CD8-positive, alpha-beta memory T cell (primary cell): ENCODE measurements at regions not wholly inside any gene's neighbourhood (a gene's known extent, or its start where the extent isn't known, plus 50 kb on each side); places are given as distances from the start of the nearest gene placed in this dataset.

Experiments used
- CTCF ChIA-PET: fragments of 350-600 bp; sonication (Branson Sonifier 250); formaldehyde crosslinking; loops from one replicate; lab custom pipeline; 2021; ENCODE audit warnings: antibody characterized with exemption; lab: Charles Lee
- POLR2A ChIA-PET: fragments of 350-600 bp; sonication (Branson Sonifier 250); formaldehyde crosslinking; loops from one replicate; lab custom pipeline; 2021; ENCODE audit warnings: antibody characterized with exemption; lab: Charles Lee
- DNase-seq, 5 donors: peaks; one replicate each; pipeline versions ENCODE4 v3.0.0 to v3.0.0-alpha.2; 2020 to 2022; ENCODE audit warnings: mixed read lengths in 1 of 5
- H3K27ac ChIP-seq: one replicate; pipeline ENCODE4 v1.7.0; 2013; ENCODE audit warnings: low read depth, mild to moderate bottlenecking, low read length, moderate library complexity
- H3K27me3 ChIP-seq: 2 replicates; pipeline ENCODE4 v1.7.0; 2013; ENCODE audit warnings: low read length, mild to moderate bottlenecking; ENCODE audit not compliant: insufficient read depth, poor library complexity, severe bottlenecking
- H3K36me3 ChIP-seq: 2 replicates; pipeline ENCODE4 v1.7.0; 2013; ENCODE audit warnings: mild to moderate bottlenecking, low read length, moderate library complexity; ENCODE audit not compliant: insufficient read depth
- H3K4me1 ChIP-seq: 2 replicates; pipeline ENCODE4 v1.7.0; 2013; ENCODE audit warnings: mild to moderate bottlenecking, low read length, moderate library complexity; ENCODE audit not compliant: insufficient read depth
- H3K4me3 ChIP-seq: 2 replicates; pipeline ENCODE4 v1.7.0; 2013; ENCODE audit warnings: mild to moderate bottlenecking, low read length
- H3K9me3 ChIP-seq: 2 replicates; pipeline ENCODE4 v1.7.0; 2013; ENCODE audit warnings: mild to moderate bottlenecking, low read length
- H3K27ac Mint-ChIP-seq, 8 donors: one replicate each; pipeline ENCODE4 v1.8.0; 2020 to 2021; ENCODE audit warnings: mixed read lengths in 8 of 8, mild to moderate bottlenecking in 6 of 8, inconsistent platforms in 3 of 8, moderate library complexity in 3 of 8
- H3K27me3 Mint-ChIP-seq, 2 donors: one replicate each; pipeline ENCODE4 v1.8.0; 2020 to 2021; ENCODE audit warnings: mixed read lengths in 2 of 2, mild to moderate bottlenecking in 1 of 2, moderate library complexity in 1 of 2
- H3K36me3 Mint-ChIP-seq, 3 donors: one replicate each; pipeline ENCODE4 v1.8.0; 2020 to 2021; ENCODE audit warnings: mixed read lengths in 3 of 3, inconsistent platforms in 1 of 3, mild to moderate bottlenecking in 1 of 3
- H3K4me1 Mint-ChIP-seq, 3 donors: one replicate each; pipeline ENCODE4 v1.8.0; 2020 to 2021; ENCODE audit warnings: mixed read lengths in 3 of 3, inconsistent platforms in 1 of 3, mild to moderate bottlenecking in 1 of 3
- H3K4me3 Mint-ChIP-seq, 7 donors: one replicate each; pipeline ENCODE4 v1.8.0; 2020 to 2021; ENCODE audit warnings: mixed read lengths in 7 of 7, mild to moderate bottlenecking in 6 of 7, moderate library complexity in 4 of 7, inconsistent platforms in 2 of 7
- H3K9me3 Mint-ChIP-seq, 5 donors: one replicate each; pipeline ENCODE4 v1.8.0; 2020 to 2022; ENCODE audit warnings: mixed read lengths in 5 of 5, mild to moderate bottlenecking in 3 of 5, moderate library complexity in 2 of 5, inconsistent platforms in 1 of 5

DNA sequence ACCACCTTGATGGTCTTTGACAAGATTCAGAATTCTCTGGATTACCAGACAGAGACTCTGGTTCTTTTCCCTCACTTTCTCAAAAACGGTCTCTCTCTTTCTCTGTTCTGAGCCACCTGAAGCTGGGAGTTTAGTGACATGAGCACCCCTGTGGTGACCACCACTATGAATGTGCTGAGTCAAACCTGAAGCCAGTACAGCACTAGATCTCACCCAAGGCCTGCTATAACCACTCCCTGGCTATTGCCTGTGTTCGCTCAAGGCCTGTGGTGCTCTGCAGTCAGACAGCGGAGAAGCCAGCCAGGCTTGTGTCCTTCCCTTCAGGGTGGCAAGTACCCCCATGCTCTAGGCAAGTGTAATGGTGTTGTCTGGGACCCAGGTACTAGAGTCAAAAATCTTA lies 828.9 kb upstream of the NXPH2 start:
- Histone ChIP-seq H3K27ac (no peak overlapping the region), H3K4me1 (no peaks in the 10 kb centered on the region), H3K9me3 (no peaks in the 10 kb centered on the region), H3K4me3 (no peak overlapping the region), H3K27me3 (no peaks in the 10 kb centered on the region), H3K36me3 (no peaks in the 10 kb centered on the region)
- no peak for DNase-seq
- ChIA-PET CTCF (no interaction called here), POLR2A (no interaction called here)
- Mint-ChIP-seq H3K4me3 (no peak overlapping the region), H3K9me3 (peaks cover 12 to 40% (median 22%) of the 10 kb centered on the region in 5 donors), H3K36me3 (no peaks in the 10 kb centered on the region), H3K4me1 (no peaks in the 10 kb centered on the region), H3K27ac (no peak overlapping the region), H3K27me3 (no peaks in the 10 kb centered on the region)

DNA sequence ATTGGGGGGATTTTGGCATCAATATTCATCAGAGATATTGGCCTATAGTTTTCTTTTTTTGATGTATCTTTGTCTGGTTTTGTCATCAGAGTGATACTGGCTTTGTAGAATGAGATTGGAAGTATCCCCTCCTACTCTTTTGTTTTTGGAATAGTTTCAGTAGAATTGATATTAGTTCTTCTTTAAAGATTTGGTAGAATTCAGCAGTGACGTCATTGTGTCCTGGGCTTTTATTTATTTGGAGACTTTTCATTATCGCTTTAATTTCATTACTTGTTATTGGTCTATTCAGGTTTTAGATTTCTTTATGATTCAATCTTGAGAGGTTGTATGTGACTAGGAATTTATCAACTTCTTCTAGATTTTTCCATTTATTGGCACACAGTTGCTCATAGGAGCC lies 825.5 kb upstream of the NXPH2 start:
- H3K4me3 Mint-ChIP-seq, result no peak overlapping the region
- H3K9me3 Mint-ChIP-seq, result peaks cover 7 to 42% (median 17%) of the 10 kb centered on the region in 5 donors
- Histone ChIP-seq H3K4me1 (no peaks in the 10 kb centered on the region), H3K9me3 (no peaks in the 10 kb centered on the region), H3K36me3 (no peaks in the 10 kb centered on the region), H3K27me3 (no peaks in the 10 kb centered on the region), H3K27ac (no peak overlapping the region), H3K4me3 (no peak overlapping the region)
- H3K27me3 Mint-ChIP-seq, result no peaks in the 10 kb centered on the region
- no peaks in the 10 kb centered on the region for H3K4me1 Mint-ChIP-seq
- no peak overlapping the region for H3K27ac Mint-ChIP-seq
- ChIA-PET POLR2A (no interaction called here), CTCF (no interaction called here)
- DNase-seq, result no peak
- no peaks in the 10 kb centered on the region for H3K36me3 Mint-ChIP-seq

DNA sequence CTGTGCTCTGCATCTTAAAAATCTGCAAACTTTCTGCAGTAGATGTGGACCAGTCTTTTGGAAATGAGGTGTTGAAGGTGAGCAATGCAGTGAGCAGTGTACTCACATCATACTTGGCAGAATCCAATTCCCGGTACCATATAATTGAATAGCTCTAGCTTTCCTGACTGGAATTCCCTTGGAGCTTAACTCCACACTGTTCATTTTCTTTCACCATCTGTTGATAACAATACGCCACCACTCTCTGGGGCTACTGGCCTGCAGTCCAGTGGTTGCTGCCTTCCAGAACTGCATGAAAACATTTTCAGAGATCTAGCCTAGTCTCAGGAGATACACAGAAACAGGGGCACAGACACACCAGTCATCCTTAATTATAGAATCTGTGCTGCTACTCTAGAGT lies 820.0 kb upstream of the NXPH2 start:
- no peak for DNase-seq
- Histone ChIP-seq H3K4me1 (no peaks in the 10 kb centered on the region), H3K9me3 (no peaks in the 10 kb centered on the region), H3K27ac (no peak overlapping the region), H3K27me3 (no peaks in the 10 kb centered on the region), H3K4me3 (no peak overlapping the region), H3K36me3 (no peaks in the 10 kb centered on the region)
- peaks cover 4 to 37% (median 8%) of the 10 kb centered on the region in 5 donors for H3K9me3 Mint-ChIP-seq
- no peaks in the 10 kb centered on the region for H3K27me3 Mint-ChIP-seq
- POLR2A ChIA-PET, result no interaction called here
- no peaks in the 10 kb centered on the region for H3K4me1 Mint-ChIP-seq
- H3K36me3 Mint-ChIP-seq, result no peaks in the 10 kb centered on the region
- CTCF ChIA-PET, result no interaction called here
- no peak overlapping the region for H3K4me3 Mint-ChIP-seq
- no peak overlapping the region for H3K27ac Mint-ChIP-seq

DNA sequence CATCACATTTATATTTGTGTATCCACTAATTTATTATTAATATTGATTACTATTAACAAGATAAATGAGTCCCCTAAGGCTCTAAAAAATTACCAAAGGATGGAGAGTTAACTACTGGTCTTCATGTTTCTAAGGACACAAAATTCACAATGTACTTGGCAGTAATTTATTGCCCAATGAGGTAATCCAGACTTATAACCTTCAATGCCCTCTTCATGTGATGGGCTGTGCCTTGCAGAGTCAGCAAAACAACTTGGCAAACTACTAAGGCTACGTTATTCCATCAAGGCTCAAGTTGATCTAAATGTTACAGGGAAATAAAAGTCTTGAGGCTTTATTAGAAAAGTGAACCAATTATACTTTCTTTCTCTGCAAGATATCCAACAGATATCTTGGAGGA lies 804.9 kb upstream of the NXPH2 start:
- ChIA-PET CTCF (no interaction called here), POLR2A (no interaction called here)
- H3K36me3 ChIP-seq, result no peaks in the 10 kb centered on the region
- Mint-ChIP-seq H3K9me3 (peaks cover 2 to 46% (median 6%) of the 10 kb centered on the region in 5 donors), H3K4me1 (no peaks in the 10 kb centered on the region), H3K27ac (no peak overlapping the region), H3K4me3 (no peak overlapping the region), H3K36me3 (no peaks in the 10 kb centered on the region), H3K27me3 (no peaks in the 10 kb centered on the region)
- no peaks in the 10 kb centered on the region for H3K4me1 ChIP-seq
- H3K9me3 ChIP-seq, result no peaks in the 10 kb centered on the region
- H3K27me3 ChIP-seq, result no peaks in the 10 kb centered on the region
- DNase-seq, result no peak
- H3K4me3 ChIP-seq, result no peak overlapping the region
- no peak overlapping the region for H3K27ac ChIP-seq

DNA sequence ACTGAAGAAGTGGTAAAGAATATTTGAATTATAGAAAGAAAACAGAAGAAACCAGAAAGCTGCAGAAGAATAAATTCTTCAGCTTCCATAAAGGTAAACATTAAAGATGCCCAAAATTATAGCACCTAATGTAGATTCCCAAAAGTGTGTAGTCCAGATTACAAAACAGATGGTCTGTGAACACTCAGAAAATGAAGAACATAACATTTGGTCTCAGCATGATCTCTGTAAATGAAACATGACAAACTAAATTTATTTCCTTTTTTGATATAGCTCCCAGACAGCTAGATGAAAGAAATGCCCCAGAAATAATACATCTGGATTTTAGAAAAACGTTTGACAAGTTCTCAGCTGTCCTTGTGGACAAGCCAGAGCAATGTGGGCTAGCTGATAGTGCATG lies 794.2 kb upstream of the NXPH2 start:
- no peaks in the 10 kb centered on the region for H3K9me3 ChIP-seq
- no peaks in the 10 kb centered on the region for H3K4me1 Mint-ChIP-seq
- ChIA-PET POLR2A (no interaction called here), CTCF (no interaction called here)
- no peak for DNase-seq
- no peak overlapping the region for H3K27ac Mint-ChIP-seq
- H3K4me1 ChIP-seq, result no peaks in the 10 kb centered on the region
- no peak overlapping the region for H3K4me3 Mint-ChIP-seq
- no peaks in the 10 kb centered on the region for H3K27me3 Mint-ChIP-seq
- no peak overlapping the region for H3K4me3 ChIP-seq
- peaks cover 5 to 35% (median 18%) of the 10 kb centered on the region in 5 donors for H3K9me3 Mint-ChIP-seq
- H3K27me3 ChIP-seq, result no peaks in the 10 kb centered on the region
- no peaks in the 10 kb centered on the region for H3K36me3 Mint-ChIP-seq
- H3K36me3 ChIP-seq, result no peaks in the 10 kb centered on the region
- H3K27ac ChIP-seq, result no peak overlapping the region

DNA sequence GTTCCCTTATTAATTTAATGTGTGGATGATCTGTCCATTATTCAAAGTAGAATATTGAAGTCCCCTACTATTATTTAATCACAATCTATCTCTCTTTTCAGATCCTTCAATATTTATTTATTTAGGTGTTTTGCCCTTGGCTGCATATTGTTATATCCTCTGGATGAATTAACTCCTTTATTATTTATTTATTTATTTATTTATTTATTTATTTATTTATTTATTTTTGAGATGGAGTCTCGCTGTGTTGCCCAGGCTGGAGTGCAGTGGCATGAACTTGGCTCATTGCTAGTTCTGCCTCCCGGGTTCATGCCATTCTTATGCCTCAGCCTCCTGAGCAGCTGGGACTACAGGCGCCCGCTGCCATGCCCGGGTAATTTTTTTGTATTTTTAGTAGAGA lies 776.6 kb upstream of the NXPH2 start:
- Histone ChIP-seq H3K4me3 (no peak overlapping the region), H3K9me3 (no peaks in the 10 kb centered on the region), H3K27ac (no peak overlapping the region), H3K36me3 (no peaks in the 10 kb centered on the region), H3K27me3 (no peaks in the 10 kb centered on the region), H3K4me1 (no peaks in the 10 kb centered on the region)
- POLR2A ChIA-PET, result no interaction called here
- Mint-ChIP-seq H3K4me3 (no peak overlapping the region), H3K27ac (no peak overlapping the region), H3K4me1 (no peaks in the 10 kb centered on the region), H3K9me3 (peaks cover 15 to 39% (median 25%) of the 10 kb centered on the region in 5 donors), H3K27me3 (no peaks in the 10 kb centered on the region), H3K36me3 (no peaks in the 10 kb centered on the region)
- CTCF ChIA-PET, result no interaction called here
- DNase-seq, result no peak

DNA sequence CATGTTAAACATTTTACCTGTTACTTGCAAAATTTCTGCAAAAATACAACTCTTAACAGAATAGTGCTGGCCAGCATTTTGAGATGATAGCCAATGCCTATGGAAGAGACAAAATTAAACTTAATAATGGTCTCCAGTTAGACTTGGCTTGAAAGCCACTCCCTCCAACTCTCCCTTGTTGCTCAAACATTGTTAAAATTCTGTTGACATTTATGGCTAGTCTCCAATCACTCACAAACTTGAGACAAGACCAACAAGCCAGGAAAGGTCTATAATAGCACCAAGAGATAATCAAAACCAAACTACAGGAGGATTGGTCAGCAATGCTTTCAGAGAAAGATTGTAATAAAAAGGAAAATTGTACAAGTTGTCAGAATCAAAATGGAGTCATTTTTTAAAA lies 770.7 kb upstream of the NXPH2 start:
- Histone ChIP-seq H3K27ac (no peak overlapping the region), H3K36me3 (no peaks in the 10 kb centered on the region), H3K27me3 (no peaks in the 10 kb centered on the region), H3K4me3 (no peak overlapping the region), H3K9me3 (no peaks in the 10 kb centered on the region), H3K4me1 (no peaks in the 10 kb centered on the region)
- ChIA-PET CTCF (no interaction called here), POLR2A (no interaction called here)
- no peak for DNase-seq
- no peak overlapping the region for H3K27ac Mint-ChIP-seq
- no peak overlapping the region for H3K4me3 Mint-ChIP-seq
- no peaks in the 10 kb centered on the region for H3K4me1 Mint-ChIP-seq
- no peaks in the 10 kb centered on the region for H3K36me3 Mint-ChIP-seq
- H3K9me3 Mint-ChIP-seq, result peaks cover 8 to 36% (median 16%) of the 10 kb centered on the region in 5 donors
- H3K27me3 Mint-ChIP-seq, result no peaks in the 10 kb centered on the region

DNA sequence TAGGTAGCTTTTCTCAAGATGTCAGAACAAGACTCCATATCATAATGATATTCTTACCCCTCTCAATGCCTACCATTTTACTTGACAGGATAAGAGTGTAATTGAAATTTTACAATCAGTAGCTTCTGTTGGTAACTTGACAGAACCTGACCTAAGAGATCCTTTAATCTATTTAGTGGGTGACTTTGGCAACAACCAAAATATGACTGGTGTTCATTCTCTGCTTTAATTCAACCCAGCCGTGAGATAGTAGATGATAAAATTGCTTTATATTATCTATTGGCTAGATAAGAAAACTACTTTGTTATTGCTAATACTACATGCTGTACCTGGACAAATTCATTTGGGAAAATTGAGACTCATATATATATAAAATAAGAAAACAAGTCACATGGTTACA lies 770.2 kb upstream of the NXPH2 start:
- H3K27ac ChIP-seq, result no peak overlapping the region
- CTCF ChIA-PET, result no interaction called here
- Mint-ChIP-seq H3K9me3 (peaks cover 6 to 34% (median 15%) of the 10 kb centered on the region in 5 donors), H3K27ac (no peak overlapping the region), H3K27me3 (no peaks in the 10 kb centered on the region), H3K4me1 (no peaks in the 10 kb centered on the region), H3K4me3 (no peak overlapping the region), H3K36me3 (no peaks in the 10 kb centered on the region)
- no peak for DNase-seq
- no peaks in the 10 kb centered on the region for H3K9me3 ChIP-seq
- no peaks in the 10 kb centered on the region for H3K4me1 ChIP-seq
- H3K36me3 ChIP-seq, result no peaks in the 10 kb centered on the region
- POLR2A ChIA-PET, result no interaction called here
- H3K4me3 ChIP-seq, result no peak overlapping the region
- H3K27me3 ChIP-seq, result no peaks in the 10 kb centered on the region
